NCI-H524 treated with DMSO at 0.1 percent for 48 hours (cell line): ENCODE measurements at regions not wholly inside any gene's neighbourhood (a gene's known extent, or its start where the extent isn't known, plus 50 kb on each side); places are given as distances from the start of the nearest gene placed in this dataset.

Source experiments
- DNase-seq: peaks from one replicate; lab custom pipeline; 2025; lab: John Stamatoyannopoulos, UW

DNA sequence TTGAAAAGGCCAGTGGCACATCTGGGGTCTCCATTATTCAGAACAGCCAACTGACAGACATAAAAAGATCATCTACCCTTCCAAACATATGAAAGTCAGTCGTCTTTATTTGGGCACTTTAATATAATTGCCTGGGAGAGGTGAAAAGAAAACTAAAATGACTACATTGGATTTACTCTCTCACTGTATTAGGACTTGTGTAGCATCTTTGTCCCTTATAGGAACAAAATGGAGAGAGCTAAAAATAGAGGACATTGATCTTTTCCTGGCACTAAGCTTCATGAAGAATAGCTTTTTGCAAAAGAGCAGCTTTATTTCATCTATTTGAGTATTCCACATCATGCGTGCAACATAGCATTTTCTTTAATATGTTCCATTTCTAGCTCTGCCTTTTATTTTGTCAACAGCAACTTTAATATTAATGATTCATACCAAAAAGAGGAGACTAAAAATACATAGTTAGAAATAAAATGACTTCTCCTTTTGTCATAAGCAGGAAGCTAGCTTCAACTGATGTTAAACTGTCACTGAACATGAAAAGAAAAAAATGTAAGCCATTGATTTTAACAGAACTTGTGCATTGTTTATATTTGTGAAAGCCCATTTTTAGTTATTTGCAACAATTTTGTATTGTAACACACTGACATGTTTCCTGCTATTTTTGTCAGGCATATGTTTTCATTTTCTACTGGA, 254.6 kb downstream of the SEC23A start:
- DNase-seq, result no peak

GRCh38 chr14:38847161-38847560, 255.9 kb downstream of the SEC23A start:
- no peak for DNase-seq

DNA sequence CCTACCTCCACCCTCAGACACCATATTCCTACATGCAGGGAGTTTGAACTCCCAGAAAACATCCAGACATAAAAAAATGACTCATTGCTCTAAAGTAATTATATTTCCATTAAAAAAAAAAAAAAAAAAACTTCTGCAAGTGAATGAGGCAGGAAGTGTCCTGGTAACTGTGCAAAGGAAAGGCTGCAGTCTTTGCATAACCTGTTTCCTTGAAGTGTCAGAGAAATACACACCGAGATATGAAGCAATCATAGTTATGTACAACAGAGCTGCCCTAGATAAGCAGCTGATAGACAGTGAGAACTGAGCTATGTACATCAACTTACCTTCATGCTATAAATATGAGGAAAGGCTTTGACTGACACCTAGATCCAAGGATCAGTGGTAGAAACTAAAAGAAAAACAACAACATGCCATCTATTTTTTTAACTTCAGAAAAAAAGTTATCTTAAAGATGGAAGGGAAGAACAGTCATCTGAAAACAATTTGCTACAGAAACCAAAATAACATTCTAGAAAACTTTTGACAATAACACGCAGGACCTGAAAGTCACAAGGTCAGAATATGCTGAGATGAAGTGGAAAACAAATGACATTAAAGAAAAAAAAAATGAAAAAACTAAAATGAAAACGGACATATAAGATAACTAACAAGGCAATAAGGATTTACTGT, 263.2 kb downstream of the SEC23A start:
- DNase-seq, result no peak

DNA sequence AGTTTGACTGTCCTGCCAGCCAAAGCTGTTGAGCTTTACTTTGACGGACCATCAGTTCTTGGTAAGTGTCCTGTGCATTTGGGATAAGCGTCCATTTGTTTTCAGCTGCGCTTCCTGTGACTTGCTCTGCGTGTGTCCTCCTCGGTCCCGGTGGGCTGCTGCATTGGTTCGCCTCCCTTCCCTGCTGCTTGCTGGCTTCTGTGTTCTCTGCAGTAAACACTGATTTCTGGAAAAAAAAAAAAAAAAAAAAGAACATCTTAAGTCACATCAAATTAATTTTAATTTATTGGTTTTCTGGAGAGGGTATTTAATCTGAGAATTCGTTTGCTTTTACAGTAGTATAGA, 264.1 kb downstream of the SEC23A start:
- DNase-seq, result no peak

- DNase-seq, result no peak
Observed at GRCh38 chr14:38838049-38838978, 264.7 kb downstream of the SEC23A start.

GRCh38 chr14:38837343-38838048, 265.5 kb downstream of the SEC23A start:
- no peak for DNase-seq

DNA sequence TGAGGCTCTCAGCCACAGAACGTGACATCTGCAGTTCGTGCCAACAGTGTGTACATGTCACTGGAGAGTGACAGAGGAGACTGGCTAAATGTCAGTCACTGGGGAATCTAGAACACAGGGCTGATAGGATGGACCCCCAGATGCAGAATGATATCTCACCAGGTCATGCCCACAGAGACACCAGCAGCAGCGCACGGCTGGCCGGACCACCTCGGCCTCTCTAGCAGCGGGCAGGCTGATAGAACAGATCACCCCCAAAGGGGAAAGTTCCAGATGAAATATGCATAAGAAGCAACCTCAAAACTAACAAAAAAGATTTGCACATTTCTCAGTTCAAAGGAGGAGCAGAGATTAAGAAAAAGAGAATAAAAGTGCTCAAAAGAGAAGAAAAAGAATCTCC, 266.5 kb downstream of the SEC23A start:
- DNase-seq, result no peak

DNA sequence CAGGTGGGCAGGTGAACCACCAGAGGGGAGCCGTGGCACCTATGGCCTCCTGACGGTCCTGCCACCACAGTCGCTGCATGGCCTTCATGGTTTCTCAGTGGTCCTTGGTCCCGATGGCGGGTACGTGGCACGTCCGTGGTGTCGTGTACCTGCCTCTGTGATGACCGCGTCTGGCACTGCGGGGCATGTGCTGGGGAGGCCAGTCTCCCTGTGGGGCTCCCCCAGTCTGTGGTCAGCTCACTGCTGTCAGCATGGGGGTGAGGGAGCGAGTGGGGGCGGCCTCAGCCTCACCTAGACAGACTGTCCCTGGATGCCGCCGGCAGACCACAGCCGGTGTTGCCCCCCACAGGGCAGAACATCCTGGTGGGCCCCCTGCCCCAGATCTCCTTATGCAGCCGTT, 267.2 kb downstream of the SEC23A start:
- no peak for DNase-seq

DNA sequence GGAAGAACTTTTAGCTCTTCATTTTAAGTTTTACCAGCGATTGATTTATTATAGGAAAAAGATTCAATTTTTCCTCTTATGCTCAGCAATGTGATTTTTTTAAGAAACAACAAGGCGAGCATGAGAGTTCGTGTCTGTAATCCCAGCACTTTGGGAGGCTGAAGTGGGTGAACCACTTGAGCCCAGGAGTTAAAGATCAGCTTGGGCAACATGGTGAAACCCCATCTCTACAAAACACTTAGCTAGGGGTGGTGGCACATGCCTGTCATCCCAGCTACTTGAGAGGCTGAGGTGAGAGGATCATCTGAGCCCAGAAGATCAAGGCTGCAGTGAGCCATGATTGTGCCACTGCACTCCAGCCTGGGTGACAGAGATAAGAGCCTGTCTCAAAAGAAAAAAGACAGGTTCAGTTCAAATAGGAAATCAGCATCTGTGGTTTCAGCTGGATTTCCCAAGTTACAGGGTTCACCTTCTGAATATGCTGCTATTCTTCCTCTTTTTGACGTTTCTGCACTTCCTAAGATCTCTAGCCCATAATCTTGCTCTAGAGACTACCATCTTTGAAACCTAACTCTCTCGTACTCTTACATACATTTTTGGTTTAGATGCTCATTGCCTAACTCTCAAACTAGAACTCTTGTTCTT, 274.7 kb downstream of the SEC23A start:
- peak; percentile 16 for DNase-seq

- DNase-seq, result no peak
Observed at GRCh38 chr14:38824706-38825105, 278.3 kb downstream of the SEC23A start.

GRCh38 chr14:38818555-38818954, 284.5 kb downstream of the SEC23A start:
- no peak for DNase-seq

- no peak for DNase-seq
Observed at GRCh38 chr14:38808734-38809455, 294.1 kb downstream of the SEC23A start.

DNA sequence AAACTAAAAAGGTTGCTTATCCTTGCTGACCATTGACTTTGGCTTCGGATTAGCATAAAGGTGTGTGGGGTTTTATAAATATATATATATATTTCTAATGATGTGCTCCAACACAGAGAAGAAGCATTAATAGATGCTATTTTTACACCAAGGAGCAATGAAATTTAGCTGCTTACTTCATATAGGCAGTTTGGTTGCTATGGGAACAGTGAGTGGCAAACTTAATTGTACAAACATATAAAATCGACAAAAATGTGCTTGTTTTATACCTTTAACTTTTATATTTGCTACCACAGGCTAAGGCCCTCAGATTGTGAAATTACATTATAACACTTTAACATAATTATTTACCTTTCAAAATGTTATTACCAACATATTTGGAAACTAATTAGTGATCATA, 303.4 kb downstream of the SEC23A start:
- DNase-seq, result no peak

- DNase-seq, result no peak
Observed at GRCh38 chr14:38794677-38795076, 308.4 kb downstream of the SEC23A start.

DNA sequence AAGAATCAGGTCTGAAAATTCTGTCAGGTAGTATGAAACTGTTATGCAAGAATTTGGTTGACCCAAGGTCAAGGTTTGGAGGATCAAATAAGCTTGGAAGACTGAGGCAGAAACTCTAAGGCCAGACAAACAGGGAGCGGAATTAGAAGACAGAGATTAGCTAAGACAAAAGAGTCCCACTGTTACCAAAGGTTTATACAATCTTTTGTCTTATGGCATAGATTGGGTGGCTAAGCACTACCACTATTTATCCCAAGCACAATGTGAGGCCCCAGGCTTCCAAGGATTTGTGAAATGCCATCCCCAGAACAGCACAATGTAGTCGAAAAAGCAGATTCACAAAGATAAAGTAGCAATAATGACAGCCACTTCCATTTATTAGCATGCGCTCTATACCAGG, 311.2 kb downstream of the SEC23A start:
- no peak for DNase-seq

DNA sequence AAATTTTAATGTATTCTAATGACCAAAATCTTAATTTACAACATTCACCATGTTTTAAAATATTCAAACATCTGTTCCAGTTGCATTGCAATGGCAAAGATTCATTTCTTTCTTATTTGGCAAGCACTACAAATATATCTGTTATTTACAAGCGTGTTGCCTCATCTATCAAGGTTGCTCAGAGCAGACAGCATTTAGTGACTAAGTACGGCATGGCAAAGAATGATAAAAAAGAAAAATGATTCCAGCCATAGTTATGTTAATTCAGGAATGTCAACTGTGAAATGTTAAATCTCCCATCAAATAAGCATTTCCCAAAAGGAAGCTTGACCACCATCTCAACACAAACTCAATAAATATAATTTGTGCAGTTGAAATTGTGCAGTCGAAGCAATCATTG, 312.1 kb downstream of the SEC23A start:
- no peak for DNase-seq

DNA sequence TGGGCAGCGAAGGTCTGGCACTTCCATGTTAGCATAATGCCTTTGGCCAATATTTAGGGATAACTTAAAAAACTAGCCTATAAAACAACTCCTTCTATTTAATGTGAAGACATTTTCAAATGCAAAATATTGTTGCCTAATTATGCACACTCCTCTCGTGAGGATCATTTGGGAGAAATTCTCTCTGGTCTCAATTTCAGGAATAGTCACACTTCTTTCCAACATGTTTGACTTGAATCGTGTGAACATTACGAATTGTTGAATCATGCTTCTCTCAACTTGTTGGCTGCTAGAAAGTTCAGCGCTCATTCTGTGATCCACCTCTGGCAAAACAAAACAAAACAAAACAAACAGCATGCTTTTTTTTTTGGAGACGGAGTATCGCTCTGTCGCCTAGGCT, 313.2 kb downstream of the SEC23A start:
- DNase-seq, result no peak

GRCh38 chr14:38788060-38788459, 315.0 kb downstream of the SEC23A start:
- DNase-seq, result no peak

- DNase-seq, result no peak
Observed at GRCh38 chr14:38786921-38787320, 316.1 kb downstream of the SEC23A start.

DNA sequence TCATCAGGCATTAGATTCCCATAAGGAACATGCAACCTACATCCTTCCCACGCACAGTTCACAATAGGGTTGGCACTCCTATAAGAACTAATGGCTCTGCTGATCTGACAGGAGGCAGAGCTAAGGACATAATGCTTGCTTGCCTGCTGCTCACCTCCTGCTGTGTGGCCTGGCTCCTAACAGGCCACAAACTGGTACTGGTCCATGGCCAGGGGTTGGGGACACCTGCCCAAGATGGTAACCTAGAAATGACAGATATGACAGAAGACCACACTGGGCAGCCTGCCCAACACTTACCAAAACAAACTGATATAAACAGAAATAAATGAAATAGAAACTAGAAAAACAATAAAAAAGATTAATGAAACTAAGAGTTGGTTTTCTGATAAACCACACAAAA, 325.6 kb downstream of the SEC23A start:
- DNase-seq, result no peak

- no peak for DNase-seq
Observed at GRCh38 chr14:38775986-38776385, 327.0 kb downstream of the SEC23A start.
